ENCODE measurements at regions not wholly inside any gene's neighbourhood (a gene's known extent, or its start where the extent isn't known, plus 50 kb on each side); places are given as distances from the start of the nearest gene placed in this dataset.

DNA sequence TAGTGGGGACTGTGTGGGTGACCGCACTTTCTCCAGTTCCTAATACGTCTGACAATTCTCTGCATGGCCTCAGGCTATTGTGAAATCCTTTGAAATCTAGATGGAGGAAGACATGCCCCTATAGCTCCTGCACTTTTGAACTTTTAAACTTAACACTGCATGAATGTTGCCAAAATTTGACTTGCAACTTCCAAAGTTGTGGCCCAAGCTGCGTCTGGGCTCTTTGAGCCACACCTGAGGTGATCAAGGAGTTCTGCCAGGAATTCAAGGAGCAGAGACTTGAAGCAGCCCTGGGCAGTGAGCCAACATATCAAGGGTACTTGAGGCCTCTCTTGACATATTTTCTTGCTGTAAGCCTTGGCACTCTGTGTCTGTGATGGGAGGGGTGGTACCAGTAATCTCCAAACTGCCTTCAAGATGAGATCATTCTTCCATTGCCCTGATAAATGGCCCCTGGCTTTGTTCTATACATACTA, 1336.1 kb upstream of the CDH9 start (continued):
- TF ChIP-seq SAP30 (IDR thresholded peaks at IDR 0.05; ENCODE audit: insufficient read depth, insufficient replicate concordance, low read length), result no peak

Measured in H1 (cell line).